ENCODE measurements at regions not wholly inside any gene's neighbourhood (a gene's known extent, or its start where the extent isn't known, plus 50 kb on each side); places are given as distances from the start of the nearest gene placed in this dataset.

DNA sequence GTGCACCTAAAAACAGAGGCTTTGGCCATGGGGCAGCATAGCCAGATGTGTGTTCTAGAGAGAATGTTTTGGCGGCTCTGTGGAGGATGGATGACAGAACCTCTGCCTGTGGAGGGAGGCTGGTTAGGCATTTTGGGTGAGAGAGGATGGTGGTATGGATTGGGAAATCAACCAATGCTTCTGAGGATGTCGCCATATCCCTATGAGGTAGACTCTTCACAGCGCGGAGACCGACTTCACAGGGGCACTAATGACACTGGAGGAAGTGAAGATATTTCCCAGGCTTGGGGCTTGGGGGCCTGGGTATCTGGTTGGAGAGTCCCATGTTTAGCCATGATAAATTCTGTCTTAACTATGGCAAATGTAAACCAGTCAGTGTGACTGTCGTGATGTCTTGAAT is 140.6 kb upstream of the KLF4 start:
- H3K4me3 Mint-ChIP-seq, result no peak overlapping the region
- no peak for DNase-seq (ENCODE audit: low spot score)
- H3K9me3 Mint-ChIP-seq, result no peaks in the 10 kb centered on the region
- peaks cover 2% of the 10 kb centered on the region for H3K27me3 Mint-ChIP-seq (ENCODE audit: insufficient read depth)
- no peaks in the 10 kb centered on the region for H3K4me1 Mint-ChIP-seq (ENCODE audit: low read depth)
- no peak overlapping the region for H3K27ac Mint-ChIP-seq
- intact Hi-C loops (cut with micrococcal nuclease), result no loop called here
- H3K36me3 Mint-ChIP-seq (ENCODE audit: low read depth), result no peaks in the 10 kb centered on the region

- H3K4me3 Mint-ChIP-seq, result no peak overlapping the region
- no peaks in the 10 kb centered on the region for H3K36me3 Mint-ChIP-seq (ENCODE audit: low read depth)
- no peaks in the 10 kb centered on the region for H3K9me3 Mint-ChIP-seq
- intact Hi-C loops (cut with micrococcal nuclease), result no loop called here
- H3K4me1 Mint-ChIP-seq (ENCODE audit: low read depth), result no peaks in the 10 kb centered on the region
- no peak overlapping the region for H3K27ac Mint-ChIP-seq
- no peak for DNase-seq (ENCODE audit: low spot score)
- H3K27me3 Mint-ChIP-seq (ENCODE audit: insufficient read depth), result peaks cover 2% of the 10 kb centered on the region
These were observed 138.9 kb upstream of the KLF4 start for GRCh38 chr9:107628444-107628843.

- H3K27me3 Mint-ChIP-seq (ENCODE audit: insufficient read depth), result peaks cover 2% of the 10 kb centered on the region
- no peaks in the 10 kb centered on the region for H3K4me1 Mint-ChIP-seq (ENCODE audit: low read depth)
- H3K27ac Mint-ChIP-seq, result no peak overlapping the region
- H3K9me3 Mint-ChIP-seq, result no peaks in the 10 kb centered on the region
- intact Hi-C loops (cut with micrococcal nuclease), result no loop called here
- no peak overlapping the region for H3K4me3 Mint-ChIP-seq
- H3K36me3 Mint-ChIP-seq (ENCODE audit: low read depth), result no peaks in the 10 kb centered on the region
- no peak for DNase-seq (ENCODE audit: low spot score)
These were observed 138.2 kb upstream of the KLF4 start for GRCh38 chr9:107627781-107628180.

GRCh38 chr9:107626118-107626517 is 136.5 kb upstream of the KLF4 start:
- no peaks in the 10 kb centered on the region for H3K9me3 Mint-ChIP-seq
- intact Hi-C loops (cut with micrococcal nuclease), result no loop called here
- H3K4me1 Mint-ChIP-seq (ENCODE audit: low read depth), result no peaks in the 10 kb centered on the region
- no peaks in the 10 kb centered on the region for H3K36me3 Mint-ChIP-seq (ENCODE audit: low read depth)
- H3K27ac Mint-ChIP-seq, result no peak overlapping the region
- peaks cover 2% of the 10 kb centered on the region for H3K27me3 Mint-ChIP-seq (ENCODE audit: insufficient read depth)
- no peak overlapping the region for H3K4me3 Mint-ChIP-seq
- no peak for DNase-seq (ENCODE audit: low spot score)

GRCh38 chr9:107625383-107625984 is 135.9 kb upstream of the KLF4 start:
- Mint-ChIP-seq H3K4me3 (no peak overlapping the region), H3K4me1 (ENCODE audit: low read depth) (no peaks in the 10 kb centered on the region), H3K27me3 (ENCODE audit: insufficient read depth) (peaks cover 2% of the 10 kb centered on the region), H3K27ac (no peak overlapping the region), H3K36me3 (ENCODE audit: low read depth) (no peaks in the 10 kb centered on the region), H3K9me3 (no peaks in the 10 kb centered on the region)
- DNase-seq (ENCODE audit: low spot score), result no peak
- intact Hi-C loops (cut with micrococcal nuclease), result no loop called here

DNA sequence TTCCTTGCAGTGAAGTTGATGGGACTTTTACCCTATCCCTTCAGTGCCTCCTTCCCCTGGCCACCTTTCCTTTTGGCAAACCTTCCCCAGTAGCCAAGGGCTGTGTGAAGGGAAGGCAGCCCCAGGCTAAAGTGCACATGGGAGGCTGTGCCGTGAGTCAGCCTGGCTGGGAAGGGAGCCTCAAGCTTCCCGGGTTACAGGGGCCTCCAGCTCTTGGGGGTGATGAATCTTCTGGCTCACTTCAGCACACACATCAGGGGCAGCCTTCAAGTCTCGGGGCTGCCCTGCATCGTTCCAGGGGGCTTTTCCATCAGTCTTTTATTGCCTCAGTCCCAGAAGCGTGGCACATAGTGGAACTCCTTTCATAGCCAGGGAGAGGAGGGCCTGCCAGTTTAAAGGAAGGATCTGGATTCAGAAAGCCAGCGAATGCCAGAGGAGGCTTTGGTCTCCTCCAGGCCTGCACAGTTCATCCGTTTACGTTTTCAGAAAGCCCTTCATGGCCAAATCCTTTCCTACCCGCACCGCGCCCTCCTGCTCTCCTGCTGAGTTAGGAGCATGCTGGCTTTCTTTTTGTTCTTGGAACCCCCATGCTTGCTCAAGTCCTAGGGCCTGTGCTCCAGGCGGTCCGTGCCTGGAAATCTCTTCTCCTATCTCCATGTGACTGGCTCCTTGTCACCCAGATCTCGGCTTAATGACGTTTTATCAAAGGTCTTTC is 134.8 kb upstream of the KLF4 start:
- Mint-ChIP-seq H3K4me3 (no peak overlapping the region), H3K27me3 (ENCODE audit: insufficient read depth) (peaks cover 2% of the 10 kb centered on the region), H3K27ac (no peak overlapping the region), H3K4me1 (ENCODE audit: low read depth) (no peaks in the 10 kb centered on the region), H3K36me3 (ENCODE audit: low read depth) (no peaks in the 10 kb centered on the region), H3K9me3 (no peaks in the 10 kb centered on the region)
- intact Hi-C loops (cut with micrococcal nuclease), result no loop called here
- DNase-seq (ENCODE audit: low spot score), result no peak

DNA sequence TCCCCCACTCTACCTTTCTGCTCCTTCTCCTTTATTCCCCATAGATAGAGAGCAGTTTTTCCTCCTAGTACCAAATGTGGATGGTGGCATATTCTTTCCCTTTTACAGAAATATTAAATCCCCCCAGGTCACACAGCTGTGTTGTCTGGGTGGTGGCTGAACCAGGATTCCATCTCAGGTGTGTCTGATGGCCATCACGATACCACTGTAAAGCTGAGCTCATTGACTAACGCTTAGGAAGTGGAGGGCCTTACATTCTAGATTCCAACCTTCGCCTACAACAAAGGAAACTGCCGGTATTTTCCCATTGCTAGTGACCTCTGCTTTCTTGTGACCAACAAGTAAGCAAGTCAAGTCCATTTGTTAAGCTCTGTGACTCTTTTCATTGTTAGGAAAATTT is 131.9 kb upstream of the KLF4 start:
- H3K36me3 Mint-ChIP-seq (ENCODE audit: low read depth), result no peaks in the 10 kb centered on the region
- intact Hi-C loops (cut with micrococcal nuclease), result no loop called here
- no peak for DNase-seq (ENCODE audit: low spot score)
- no peak overlapping the region for H3K4me3 Mint-ChIP-seq
- no peaks in the 10 kb centered on the region for H3K4me1 Mint-ChIP-seq (ENCODE audit: low read depth)
- H3K9me3 Mint-ChIP-seq, result no peaks in the 10 kb centered on the region
- no peak overlapping the region for H3K27ac Mint-ChIP-seq
- H3K27me3 Mint-ChIP-seq (ENCODE audit: insufficient read depth), result no peaks in the 10 kb centered on the region

DNA sequence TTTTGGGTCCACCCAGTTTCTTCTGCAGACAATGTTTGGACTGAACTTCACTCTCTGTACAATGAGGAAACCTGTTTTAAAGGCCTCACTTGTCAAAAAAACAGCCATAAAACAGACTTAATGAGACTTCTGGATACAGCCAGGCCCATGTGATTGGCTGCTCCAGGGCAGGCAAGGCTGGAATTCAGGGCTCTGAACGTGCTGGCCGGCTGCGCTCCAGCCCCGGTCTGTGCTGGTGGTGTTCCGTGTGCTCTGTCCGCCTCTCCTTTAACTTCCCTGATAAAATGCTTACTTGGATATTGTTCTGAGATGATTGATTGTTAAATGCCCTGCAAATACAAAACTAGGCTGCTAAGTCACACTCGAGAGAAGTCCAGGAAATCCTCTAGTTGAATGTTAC is 131.2 kb upstream of the KLF4 start:
- Mint-ChIP-seq H3K4me3 (no peak overlapping the region), H3K27me3 (ENCODE audit: insufficient read depth) (no peaks in the 10 kb centered on the region), H3K4me1 (ENCODE audit: low read depth) (no peaks in the 10 kb centered on the region), H3K9me3 (no peaks in the 10 kb centered on the region), H3K36me3 (ENCODE audit: low read depth) (no peaks in the 10 kb centered on the region), H3K27ac (no peak overlapping the region)
- DNase-seq (ENCODE audit: low spot score), result no peak
- intact Hi-C loops (cut with micrococcal nuclease), result no loop called here

GRCh38 chr9:107620236-107620635 is 130.7 kb upstream of the KLF4 start:
- Mint-ChIP-seq H3K27ac (no peak overlapping the region), H3K27me3 (ENCODE audit: insufficient read depth) (no peaks in the 10 kb centered on the region), H3K4me1 (ENCODE audit: low read depth) (no peaks in the 10 kb centered on the region), H3K36me3 (ENCODE audit: low read depth) (no peaks in the 10 kb centered on the region), H3K9me3 (no peaks in the 10 kb centered on the region), H3K4me3 (no peak overlapping the region)
- no peak for DNase-seq (ENCODE audit: low spot score)
- intact Hi-C loops (cut with micrococcal nuclease), result no loop called here

GRCh38 chr9:107615321-107615720 is 125.8 kb upstream of the KLF4 start:
- H3K4me3 Mint-ChIP-seq, result no peak overlapping the region
- no peaks in the 10 kb centered on the region for H3K27me3 Mint-ChIP-seq (ENCODE audit: insufficient read depth)
- intact Hi-C loops (cut with micrococcal nuclease), result no loop called here

DNA sequence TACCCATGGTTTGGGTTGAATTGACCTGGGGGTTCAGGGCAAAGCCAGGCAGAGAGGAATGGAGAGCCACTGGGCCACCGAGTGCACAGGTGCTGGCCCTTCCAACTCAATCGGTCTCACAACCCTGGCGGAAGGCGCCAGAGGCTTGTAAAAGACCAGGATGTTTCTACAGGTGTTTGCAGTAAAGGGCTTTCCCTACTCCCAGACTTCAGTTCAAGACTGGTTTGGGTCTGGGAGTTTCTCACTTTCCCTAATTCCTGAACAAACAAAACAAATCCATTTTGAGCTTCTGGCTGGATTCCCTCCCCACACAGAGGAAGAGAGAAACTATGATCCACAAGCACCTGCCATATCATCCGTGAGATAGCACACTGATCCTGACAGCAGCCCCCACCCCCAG is 125.2 kb upstream of the KLF4 start:
- no peak for DNase-seq (ENCODE audit: low spot score)
- Mint-ChIP-seq H3K4me3 (no peak overlapping the region), H3K4me1 (ENCODE audit: low read depth) (no peaks in the 10 kb centered on the region), H3K36me3 (ENCODE audit: low read depth) (no peaks in the 10 kb centered on the region), H3K27ac (no peak overlapping the region), H3K9me3 (no peaks in the 10 kb centered on the region), H3K27me3 (ENCODE audit: insufficient read depth) (no peaks in the 10 kb centered on the region)
- intact Hi-C loops (cut with micrococcal nuclease), result no loop called here

More at GRCh38 chr9:107615321-107615720, 125.8 kb upstream of the KLF4 start:
- no peaks in the 10 kb centered on the region for H3K36me3 Mint-ChIP-seq (ENCODE audit: low read depth)
- H3K27ac Mint-ChIP-seq, result no peak overlapping the region
- H3K9me3 Mint-ChIP-seq, result no peaks in the 10 kb centered on the region
- DNase-seq (ENCODE audit: low spot score), result no peak
- no peaks in the 10 kb centered on the region for H3K4me1 Mint-ChIP-seq (ENCODE audit: low read depth)

DNA sequence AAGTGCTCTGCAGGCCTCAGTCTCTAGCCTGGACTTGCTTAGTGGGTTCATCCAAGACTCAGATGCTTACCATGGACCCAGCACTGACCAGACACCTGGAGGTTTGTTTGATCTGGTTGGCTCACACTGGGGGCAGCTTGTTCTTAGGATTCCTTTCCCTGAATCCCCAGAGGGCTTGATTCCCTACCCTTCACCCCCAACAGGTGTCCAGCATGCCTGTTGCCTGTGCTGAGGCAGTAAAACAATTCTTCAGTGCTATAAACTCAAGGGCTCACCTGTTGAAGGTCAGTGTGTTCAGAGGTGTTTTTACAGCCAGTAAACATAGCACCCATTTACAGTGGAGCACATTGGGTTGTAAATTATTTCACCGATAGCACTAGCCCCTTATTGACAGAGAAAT is 123.8 kb upstream of the KLF4 start:
- Mint-ChIP-seq H3K36me3 (ENCODE audit: low read depth) (no peaks in the 10 kb centered on the region), H3K27ac (no peak overlapping the region), H3K4me1 (ENCODE audit: low read depth) (no peaks in the 10 kb centered on the region), H3K9me3 (no peaks in the 10 kb centered on the region), H3K27me3 (ENCODE audit: insufficient read depth) (no peaks in the 10 kb centered on the region), H3K4me3 (no peak overlapping the region)
- intact Hi-C loops (cut with micrococcal nuclease), result no loop called here
- DNase-seq (ENCODE audit: low spot score), result no peak

- no peak for DNase-seq (ENCODE audit: low spot score)
- Mint-ChIP-seq H3K27me3 (ENCODE audit: insufficient read depth) (no peaks in the 10 kb centered on the region), H3K4me3 (no peak overlapping the region), H3K4me1 (ENCODE audit: low read depth) (no peaks in the 10 kb centered on the region), H3K36me3 (ENCODE audit: low read depth) (no peaks in the 10 kb centered on the region), H3K9me3 (no peaks in the 10 kb centered on the region), H3K27ac (no peak overlapping the region)
- intact Hi-C loops (cut with micrococcal nuclease), result no loop called here
These were observed 122.6 kb upstream of the KLF4 start for GRCh38 chr9:107612136-107612535.

GRCh38 chr9:107609547-107609946 is 120.0 kb upstream of the KLF4 start:
- H3K27ac Mint-ChIP-seq, result no peak overlapping the region
- H3K27me3 Mint-ChIP-seq (ENCODE audit: insufficient read depth), result no peaks in the 10 kb centered on the region
- H3K4me1 Mint-ChIP-seq (ENCODE audit: low read depth), result no peaks in the 10 kb centered on the region
- no peaks in the 10 kb centered on the region for H3K36me3 Mint-ChIP-seq (ENCODE audit: low read depth)
- H3K9me3 Mint-ChIP-seq, result no peaks in the 10 kb centered on the region
- H3K4me3 Mint-ChIP-seq, result no peak overlapping the region
- no peak for DNase-seq (ENCODE audit: low spot score)
- intact Hi-C loops (cut with micrococcal nuclease), result no loop called here

Data from activated T-helper 1 cell treated with anti-CD3 and anti-CD28 coated beads, Interleukin-12 subunit alpha, Interleukin-12 subunit beta, Interleukin-2, Interleukin-4 antibody, amounts not matched to agents 30 ng/mL and 10 ng/mL and 1 ng/mL, durations not matched to agents 14 hours and 24 hours and 36 hours (primary cell).